ENCODE measurements at regions not wholly inside any gene's neighbourhood (a gene's known extent, or its start where the extent isn't known, plus 50 kb on each side); places are given as distances from the start of the nearest gene placed in this dataset.

DNA sequence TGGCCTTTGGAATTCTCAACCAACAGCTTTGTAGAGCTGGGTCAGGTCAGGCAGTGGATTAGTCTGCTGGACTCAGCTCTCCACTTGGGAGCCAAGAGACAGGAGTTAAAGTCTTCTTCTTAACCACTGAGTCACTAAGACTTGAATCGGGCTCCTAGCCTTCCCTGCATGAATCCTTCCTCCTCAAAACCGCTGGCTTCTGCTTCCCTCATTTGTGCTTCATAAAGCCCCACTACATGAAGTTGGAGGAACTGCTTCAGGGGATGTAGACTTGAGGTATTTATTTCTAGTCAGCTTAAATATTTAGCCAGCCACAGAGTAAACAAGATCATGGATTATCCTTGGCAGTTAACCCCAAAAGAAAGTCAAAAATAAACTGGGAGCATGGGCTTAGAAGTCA, 536.3 kb upstream of the TNP1 start:
- no peak overlapping the region for H3K27ac ChIP-seq
- TF ChIP-seq, protein P1, sequence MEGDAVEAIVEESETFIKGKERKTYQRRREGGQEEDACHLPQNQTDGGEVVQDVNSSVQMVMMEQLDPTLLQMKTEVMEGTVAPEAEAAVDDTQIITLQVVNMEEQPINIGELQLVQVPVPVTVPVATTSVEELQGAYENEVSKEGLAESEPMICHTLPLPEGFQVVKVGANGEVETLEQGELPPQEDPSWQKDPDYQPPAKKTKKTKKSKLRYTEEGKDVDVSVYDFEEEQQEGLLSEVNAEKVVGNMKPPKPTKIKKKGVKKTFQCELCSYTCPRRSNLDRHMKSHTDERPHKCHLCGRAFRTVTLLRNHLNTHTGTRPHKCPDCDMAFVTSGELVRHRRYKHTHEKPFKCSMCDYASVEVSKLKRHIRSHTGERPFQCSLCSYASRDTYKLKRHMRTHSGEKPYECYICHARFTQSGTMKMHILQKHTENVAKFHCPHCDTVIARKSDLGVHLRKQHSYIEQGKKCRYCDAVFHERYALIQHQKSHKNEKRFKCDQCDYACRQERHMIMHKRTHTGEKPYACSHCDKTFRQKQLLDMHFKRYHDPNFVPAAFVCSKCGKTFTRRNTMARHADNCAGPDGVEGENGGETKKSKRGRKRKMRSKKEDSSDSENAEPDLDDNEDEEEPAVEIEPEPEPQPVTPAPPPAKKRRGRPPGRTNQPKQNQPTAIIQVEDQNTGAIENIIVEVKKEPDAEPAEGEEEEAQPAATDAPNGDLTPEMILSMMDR (IDR thresholded peaks at IDR 0.05): no peak

DNA sequence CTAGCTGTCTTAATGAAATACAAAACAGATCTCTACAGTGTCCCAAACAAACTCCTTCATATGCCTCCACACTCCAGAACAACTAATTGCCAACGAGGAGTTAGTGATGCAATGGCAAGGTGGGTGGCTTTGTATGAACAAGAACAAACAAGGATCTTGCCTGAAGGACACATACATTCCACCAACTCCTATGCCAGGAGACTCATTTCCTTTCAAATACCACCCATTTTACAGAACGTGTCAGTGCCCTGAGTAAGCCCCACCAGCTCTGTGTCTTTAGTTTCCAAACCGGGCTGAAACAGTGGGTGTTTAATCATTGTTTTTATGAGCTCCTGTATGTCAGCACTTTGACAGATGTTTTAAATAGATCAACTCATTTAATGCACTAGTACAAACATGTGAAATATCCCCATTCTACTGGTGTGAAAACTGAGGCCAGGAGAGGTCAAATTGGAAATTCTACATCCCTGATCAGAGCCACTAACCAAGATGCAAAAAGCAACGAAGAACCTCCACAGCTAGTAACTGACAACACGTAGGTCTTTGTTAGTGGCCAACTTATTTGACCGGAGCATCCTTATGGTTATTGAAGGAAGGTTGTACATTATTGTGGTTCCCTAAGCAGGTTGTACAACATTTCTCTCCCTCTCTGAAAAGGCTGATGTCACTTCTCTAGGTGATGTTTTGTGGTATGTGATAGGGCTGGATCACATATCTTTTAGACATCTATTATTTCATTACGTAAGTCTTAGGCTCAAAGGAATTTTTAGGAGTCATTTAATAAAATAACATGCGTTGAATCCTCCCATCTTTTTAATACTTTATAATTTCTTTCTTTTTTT, 534.9 kb upstream of the TNP1 start:
- no peak overlapping the region for H3K27ac ChIP-seq
- TF ChIP-seq, protein P1 (IDR thresholded peaks at IDR 0.05): no peak
- TF ChIP-seq ZFX (IDR thresholded peaks at IDR 0.05; ENCODE audit: borderline replicate concordance): no peak

DNA sequence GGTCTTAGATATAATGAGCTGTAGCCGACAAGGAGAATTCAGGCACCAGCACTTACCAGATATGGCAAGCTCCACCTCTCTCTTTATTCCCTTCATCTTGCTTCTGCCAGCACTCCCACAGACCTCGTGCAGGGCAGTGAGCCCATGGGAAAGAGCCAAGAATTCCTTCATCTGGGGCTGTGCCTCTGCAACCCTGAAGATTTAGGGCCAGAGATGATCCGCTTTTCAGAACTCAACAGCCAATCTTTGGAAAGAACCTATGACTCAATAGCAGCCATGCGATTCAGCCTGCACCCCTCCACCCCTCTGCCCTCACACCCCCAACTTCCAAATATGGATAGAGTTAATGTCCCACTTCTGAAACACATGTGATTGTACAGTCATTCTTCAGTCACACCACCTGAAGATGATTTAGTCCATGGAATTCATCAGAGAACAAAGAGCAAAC, 533.7 kb upstream of the TNP1 start:
- TF ChIP-seq, protein P1 (IDR thresholded peaks at IDR 0.05): no peak
- no peak for TF ChIP-seq ZFX (IDR thresholded peaks at IDR 0.05; ENCODE audit: borderline replicate concordance)
- H3K27ac ChIP-seq: no peak overlapping the region

DNA sequence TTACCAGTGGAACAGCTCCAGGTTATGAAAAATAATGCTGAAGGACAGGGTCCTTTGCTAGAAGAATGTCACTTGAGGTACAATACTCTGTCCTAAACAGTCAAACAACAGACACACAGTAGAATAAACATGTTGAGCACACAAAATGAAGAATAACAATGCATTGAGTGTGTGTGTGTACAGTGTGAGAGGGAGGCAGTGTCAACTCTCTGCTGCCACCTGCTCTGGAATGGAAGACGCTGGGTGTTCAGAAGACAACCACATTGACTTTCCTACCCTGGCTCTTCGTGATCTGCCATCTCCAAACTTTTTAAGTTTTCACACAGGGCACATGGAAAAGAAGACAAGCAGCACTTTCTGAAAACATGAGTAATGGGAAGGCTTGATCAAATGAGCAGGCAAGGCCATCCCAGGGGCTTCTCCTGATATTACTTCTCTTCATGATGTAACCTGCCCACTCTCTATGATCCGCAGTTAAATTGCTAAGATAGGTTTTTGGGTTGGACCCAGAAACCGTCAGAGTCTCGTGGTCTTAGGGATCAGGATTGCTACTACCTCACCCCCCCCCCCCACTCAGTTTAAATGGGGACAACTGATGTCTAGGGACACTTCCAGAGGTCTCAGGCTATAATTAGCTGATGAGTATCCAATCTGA, 533.2 kb upstream of the TNP1 start:
- no peak overlapping the region for H3K27ac ChIP-seq
- TF ChIP-seq, protein P1 (IDR thresholded peaks at IDR 0.05): no peak
- TF ChIP-seq ZFX (IDR thresholded peaks at IDR 0.05; ENCODE audit: borderline replicate concordance): no peak

DNA sequence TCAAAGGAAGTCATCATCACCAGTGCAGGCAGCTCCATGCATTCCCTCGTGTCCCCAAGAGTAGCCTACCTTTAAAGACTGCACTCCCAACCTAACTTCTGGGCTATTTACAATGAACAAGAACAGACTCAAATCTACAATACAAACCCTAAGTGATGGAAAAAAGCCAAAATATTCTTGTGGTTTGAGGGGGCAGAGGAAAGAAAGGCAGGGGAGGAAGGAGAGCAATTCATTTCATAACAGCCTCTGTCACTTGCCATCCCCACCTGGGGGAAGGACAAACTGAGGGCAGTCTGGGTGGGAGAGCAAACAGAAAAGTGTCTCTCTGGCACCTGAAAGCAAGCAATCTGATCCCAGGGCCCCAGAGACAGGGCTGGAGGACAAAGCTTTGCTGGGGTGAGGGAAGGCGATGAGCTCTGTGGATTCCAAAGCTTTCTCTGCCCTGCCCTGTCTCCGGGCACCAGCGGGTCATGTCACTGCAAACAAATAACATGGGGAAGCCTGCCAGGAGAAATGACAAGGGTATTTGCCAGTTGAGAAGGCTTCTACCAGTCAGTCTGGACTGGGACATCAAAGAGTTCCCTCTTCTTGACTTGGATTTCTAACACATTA, 528.0 kb upstream of the TNP1 start:
- TF ChIP-seq, protein P1 (IDR thresholded peaks at IDR 0.05): no peak
- TF ChIP-seq ZFX (IDR thresholded peaks at IDR 0.05; ENCODE audit: borderline replicate concordance): no peak
- no peak overlapping the region for H3K27ac ChIP-seq

DNA sequence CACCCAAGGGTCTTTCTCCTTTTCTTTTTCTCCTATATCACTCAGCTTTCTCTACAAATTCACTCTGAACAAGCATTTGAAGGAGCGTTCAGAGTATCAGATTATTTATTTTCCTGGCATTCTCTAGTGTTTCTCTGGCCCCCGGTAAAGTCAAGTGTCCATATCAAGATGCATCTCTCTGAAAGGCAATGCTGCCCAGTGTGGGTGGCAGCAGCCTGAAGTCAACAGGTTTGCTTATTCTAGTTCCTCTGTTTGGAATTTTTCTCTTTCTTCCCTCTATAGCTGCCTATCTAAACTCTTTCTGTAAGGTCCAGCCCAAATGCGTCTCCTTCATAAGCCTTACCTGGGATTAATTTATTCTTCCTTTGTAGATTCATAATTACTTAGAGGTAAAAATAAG, 526.2 kb upstream of the TNP1 start:
- H3K27ac ChIP-seq: no peak overlapping the region
- TF ChIP-seq, protein P1 (IDR thresholded peaks at IDR 0.05): no peak
- no peak for TF ChIP-seq ZFX (IDR thresholded peaks at IDR 0.05; ENCODE audit: borderline replicate concordance)

DNA sequence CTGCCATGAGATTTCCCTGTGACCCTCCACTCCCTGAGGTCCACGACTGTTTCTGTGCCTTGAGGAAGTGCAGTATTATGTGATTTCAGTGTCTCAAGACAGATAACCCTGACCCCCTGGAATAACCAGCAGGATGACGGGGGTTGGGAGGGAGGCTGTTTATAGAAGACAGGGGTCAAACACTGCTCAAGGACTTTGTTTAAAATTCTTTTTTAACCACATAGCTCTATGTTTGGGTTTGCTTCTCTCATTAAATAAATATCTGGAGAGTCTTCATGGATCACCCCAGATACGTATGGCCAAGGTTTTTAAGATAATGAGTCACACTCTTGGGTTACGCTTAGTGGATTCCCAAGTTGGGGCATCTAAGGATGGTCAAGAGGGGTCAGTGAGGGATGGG, 523.8 kb upstream of the TNP1 start:
- TF ChIP-seq ZFX (IDR thresholded peaks at IDR 0.05; ENCODE audit: borderline replicate concordance): no peak
- TF ChIP-seq, protein P1 (IDR thresholded peaks at IDR 0.05): no peak

More for the DNA sequence above, 523.8 kb upstream of the TNP1 start:
- no peak overlapping the region for H3K27ac ChIP-seq
